ENCODE measurements at regions not wholly inside any gene's neighbourhood (a gene's known extent, or its start where the extent isn't known, plus 50 kb on each side); places are given as distances from the start of the nearest gene placed in this dataset.

DNA sequence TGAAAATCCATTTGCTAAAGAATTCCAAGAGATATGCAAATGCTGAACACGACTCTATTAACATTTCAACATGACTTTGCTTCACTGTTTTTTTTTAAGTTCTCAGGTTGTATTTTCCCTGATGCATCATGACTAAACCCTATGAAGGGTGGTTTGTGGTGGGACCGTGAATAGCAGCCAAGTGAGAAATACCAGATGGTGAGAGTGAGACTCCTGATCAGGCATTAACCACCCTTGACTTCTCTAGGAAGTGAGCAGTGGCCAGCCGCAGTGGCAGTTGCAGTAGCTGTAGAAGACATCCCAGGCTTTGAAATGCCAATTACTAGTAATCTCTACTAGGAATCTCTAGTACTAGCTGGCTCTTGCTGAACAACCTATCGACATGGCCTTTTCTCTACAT lies 383.4 kb downstream of the FAM133A start:
- Histone ChIP-seq H3K36me3 (ENCODE audit: control insufficient read depth in 4 of 4, insufficient read depth in 4 of 4, low read length in 4 of 4) (no peaks in the 10 kb centered on the region), H3K4me3 (no peak overlapping the region), H3K9ac (ENCODE audit: insufficient read depth in 1 of 2, low read length in 2 of 2) (no peak overlapping the region), H3K4me1 (ENCODE audit: control insufficient read depth in 5 of 5, insufficient read depth in 5 of 5, low read length in 5 of 5) (no peaks in the 10 kb centered on the region), H3K27ac (ENCODE audit: low read depth in 1 of 2, low read length in 1 of 2) (no peak overlapping the region), H3K9me3 (ENCODE audit: control insufficient read depth in 4 of 4, insufficient read depth in 3 of 4, low read length in 3 of 4) (no peaks in the 10 kb centered on the region), H3K27me3 (ENCODE audit: control insufficient read depth in 3 of 3, insufficient read depth in 3 of 3, low read length in 2 of 3) (peaks cover 0 to 8% (median 0%) of the 10 kb centered on the region in 3 donors)
- TF ChIP-seq, protein P1, sequence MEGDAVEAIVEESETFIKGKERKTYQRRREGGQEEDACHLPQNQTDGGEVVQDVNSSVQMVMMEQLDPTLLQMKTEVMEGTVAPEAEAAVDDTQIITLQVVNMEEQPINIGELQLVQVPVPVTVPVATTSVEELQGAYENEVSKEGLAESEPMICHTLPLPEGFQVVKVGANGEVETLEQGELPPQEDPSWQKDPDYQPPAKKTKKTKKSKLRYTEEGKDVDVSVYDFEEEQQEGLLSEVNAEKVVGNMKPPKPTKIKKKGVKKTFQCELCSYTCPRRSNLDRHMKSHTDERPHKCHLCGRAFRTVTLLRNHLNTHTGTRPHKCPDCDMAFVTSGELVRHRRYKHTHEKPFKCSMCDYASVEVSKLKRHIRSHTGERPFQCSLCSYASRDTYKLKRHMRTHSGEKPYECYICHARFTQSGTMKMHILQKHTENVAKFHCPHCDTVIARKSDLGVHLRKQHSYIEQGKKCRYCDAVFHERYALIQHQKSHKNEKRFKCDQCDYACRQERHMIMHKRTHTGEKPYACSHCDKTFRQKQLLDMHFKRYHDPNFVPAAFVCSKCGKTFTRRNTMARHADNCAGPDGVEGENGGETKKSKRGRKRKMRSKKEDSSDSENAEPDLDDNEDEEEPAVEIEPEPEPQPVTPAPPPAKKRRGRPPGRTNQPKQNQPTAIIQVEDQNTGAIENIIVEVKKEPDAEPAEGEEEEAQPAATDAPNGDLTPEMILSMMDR (IDR thresholded peaks at IDR 0.05; ENCODE audit: control extremely low read depth, extremely low read depth): no peak
- DNase-seq: no peak
- ATAC-seq (ENCODE audit: insufficient read depth, low FRiP score): no peak
- WGBS, 2 donors: 74 to 80% methylated on average over 4 of the region's 4 CpGs

DNA sequence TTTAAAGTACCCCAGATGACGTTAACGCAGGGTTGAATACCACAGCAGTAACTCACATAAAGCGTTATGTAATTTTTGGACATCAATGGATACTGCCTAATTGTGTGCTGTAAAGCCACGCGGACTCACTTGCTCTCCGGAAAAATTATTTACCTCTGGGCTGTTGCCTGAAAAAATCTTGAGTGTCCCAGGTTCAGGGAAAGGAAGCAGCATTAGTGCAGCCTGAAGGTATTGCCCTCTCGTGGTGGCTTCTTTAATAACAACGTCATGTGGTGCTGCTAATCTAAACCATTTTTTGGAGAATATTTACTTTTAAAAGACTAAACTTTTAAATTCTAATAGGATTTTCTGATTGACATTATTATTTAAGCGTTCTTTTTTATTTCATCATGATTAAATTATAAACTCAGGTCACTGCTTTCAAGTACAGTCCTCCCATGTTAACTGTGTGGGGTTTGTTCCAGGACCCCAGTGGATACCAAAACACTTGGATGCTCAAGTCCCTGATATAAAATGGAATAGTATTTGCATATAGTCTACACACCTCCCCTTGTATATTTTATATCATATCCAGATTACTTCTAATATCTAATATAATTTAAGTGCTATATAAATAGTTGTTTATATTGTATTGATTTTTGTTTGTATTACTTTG lies 384.8 kb downstream of the FAM133A start:
- Histone ChIP-seq H3K4me3 (no peak overlapping the region), H3K36me3 (ENCODE audit: control insufficient read depth in 4 of 4, insufficient read depth in 4 of 4, low read length in 4 of 4) (no peaks in the 10 kb centered on the region), H3K27ac (ENCODE audit: low read depth in 1 of 2, low read length in 1 of 2) (no peak overlapping the region), H3K4me1 (ENCODE audit: control insufficient read depth in 5 of 5, insufficient read depth in 5 of 5, low read length in 5 of 5) (no peaks in the 10 kb centered on the region), H3K9me3 (ENCODE audit: control insufficient read depth in 4 of 4, insufficient read depth in 3 of 4, low read length in 3 of 4) (no peaks in the 10 kb centered on the region), H3K27me3 (ENCODE audit: control insufficient read depth in 3 of 3, insufficient read depth in 3 of 3, low read length in 2 of 3) (peaks cover 0 to 2% (median 0%) of the 10 kb centered on the region in 3 donors), H3K9ac (ENCODE audit: insufficient read depth in 1 of 2, low read length in 2 of 2) (no peak overlapping the region)
- ATAC-seq (ENCODE audit: insufficient read depth, low FRiP score): no peak
- peak in 2 of 3 donors; percentile 27 to 28 for DNase-seq
- TF ChIP-seq, protein P1 (IDR thresholded peaks at IDR 0.05; ENCODE audit: control extremely low read depth, extremely low read depth): no peak
- WGBS, 2 donors: 30 to 36% methylated on average over 9 of the region's 9 CpGs

DNA sequence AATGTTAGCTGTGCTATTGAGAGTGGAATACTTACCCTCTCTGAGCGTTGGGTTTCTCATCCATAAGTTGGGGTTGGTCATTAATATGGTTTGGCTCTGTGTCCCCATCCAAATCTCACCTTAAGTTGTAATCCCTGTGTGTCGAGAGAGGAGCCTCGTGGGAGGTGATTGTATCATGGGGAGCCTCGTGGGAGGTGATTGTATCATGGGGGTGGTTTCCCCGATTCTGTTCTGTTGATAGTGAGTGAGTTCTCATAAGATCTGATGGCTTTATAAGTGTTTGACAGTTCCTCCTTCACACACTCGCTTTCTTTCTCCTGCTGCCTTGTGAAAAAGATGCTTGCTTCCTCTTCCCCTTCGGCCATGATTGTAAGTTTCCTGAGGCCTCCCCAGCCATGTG lies 391.1 kb downstream of the FAM133A start:
- H3K9me3 ChIP-seq (ENCODE audit: control insufficient read depth in 4 of 4, insufficient read depth in 3 of 4, low read length in 3 of 4): no peaks in the 10 kb centered on the region
- H3K27ac ChIP-seq (ENCODE audit: low read depth in 1 of 2, low read length in 1 of 2): no peak overlapping the region
- TF ChIP-seq, protein P1 (IDR thresholded peaks at IDR 0.05; ENCODE audit: control extremely low read depth, extremely low read depth): no peak
- no peak for DNase-seq
- H3K9ac ChIP-seq (ENCODE audit: insufficient read depth in 1 of 2, low read length in 2 of 2): no peak overlapping the region
- 72 to 78% methylated on average over 7 of the region's 7 CpGs for WGBS, 2 donors
- H3K4me3 ChIP-seq: no peak overlapping the region
- ATAC-seq (ENCODE audit: insufficient read depth, low FRiP score): no peak
- H3K27me3 ChIP-seq (ENCODE audit: control insufficient read depth in 3 of 3, insufficient read depth in 3 of 3, low read length in 2 of 3): peaks cover 0 to 28% (median 3%) of the 10 kb centered on the region in 3 donors
- no peaks in the 10 kb centered on the region for H3K4me1 ChIP-seq (ENCODE audit: control insufficient read depth in 5 of 5, insufficient read depth in 5 of 5, low read length in 5 of 5)
- H3K36me3 ChIP-seq (ENCODE audit: control insufficient read depth in 4 of 4, insufficient read depth in 4 of 4, low read length in 4 of 4): no peaks in the 10 kb centered on the region

DNA sequence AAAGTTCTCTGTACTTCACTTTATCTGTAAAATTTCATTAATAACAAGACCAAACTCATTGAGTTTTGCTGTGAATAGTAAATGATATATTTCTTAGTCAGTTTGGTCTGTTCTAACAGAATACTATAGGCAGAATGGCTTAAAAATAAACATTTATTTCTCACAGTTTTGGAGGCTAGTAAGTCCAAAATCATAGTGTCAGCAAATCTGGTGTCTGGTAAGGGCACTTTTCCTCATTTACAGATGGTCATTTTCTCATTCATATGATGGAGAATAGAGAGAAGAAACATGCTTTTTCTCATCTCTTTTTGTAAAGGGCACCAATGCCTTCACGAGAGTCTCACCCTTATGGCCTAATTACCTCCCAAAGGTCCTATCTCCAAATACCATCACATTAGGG lies 415.1 kb downstream of the FAM133A start:
- ATAC-seq (ENCODE audit: insufficient read depth, low FRiP score) (no peak), DNase-seq (no peak)
- Histone ChIP-seq H3K27me3 (ENCODE audit: control insufficient read depth in 3 of 3, insufficient read depth in 3 of 3, low read length in 2 of 3) (peaks cover 0 to 8% (median 0%) of the 10 kb centered on the region in 3 donors), H3K27ac (ENCODE audit: low read depth in 1 of 2, low read length in 1 of 2) (no peak overlapping the region), H3K36me3 (ENCODE audit: control insufficient read depth in 4 of 4, insufficient read depth in 4 of 4, low read length in 4 of 4) (no peaks in the 10 kb centered on the region), H3K4me3 (no peak overlapping the region), H3K9me3 (ENCODE audit: control insufficient read depth in 4 of 4, insufficient read depth in 3 of 4, low read length in 3 of 4) (no peaks in the 10 kb centered on the region), H3K4me1 (ENCODE audit: control insufficient read depth in 5 of 5, insufficient read depth in 5 of 5, low read length in 5 of 5) (no peaks in the 10 kb centered on the region), H3K9ac (ENCODE audit: insufficient read depth in 1 of 2, low read length in 2 of 2) (no peak overlapping the region)
- TF ChIP-seq, protein P1 (IDR thresholded peaks at IDR 0.05; ENCODE audit: control extremely low read depth, extremely low read depth): no peak
- 72 to 82% methylated on average over 1 of the region's 1 CpG for WGBS, 2 donors

Data from lung (tissue), 11 donors.